ENCODE measurements at regions not wholly inside any gene's neighbourhood (a gene's known extent, or its start where the extent isn't known, plus 50 kb on each side); places are given as distances from the start of the nearest gene placed in this dataset.

DNA sequence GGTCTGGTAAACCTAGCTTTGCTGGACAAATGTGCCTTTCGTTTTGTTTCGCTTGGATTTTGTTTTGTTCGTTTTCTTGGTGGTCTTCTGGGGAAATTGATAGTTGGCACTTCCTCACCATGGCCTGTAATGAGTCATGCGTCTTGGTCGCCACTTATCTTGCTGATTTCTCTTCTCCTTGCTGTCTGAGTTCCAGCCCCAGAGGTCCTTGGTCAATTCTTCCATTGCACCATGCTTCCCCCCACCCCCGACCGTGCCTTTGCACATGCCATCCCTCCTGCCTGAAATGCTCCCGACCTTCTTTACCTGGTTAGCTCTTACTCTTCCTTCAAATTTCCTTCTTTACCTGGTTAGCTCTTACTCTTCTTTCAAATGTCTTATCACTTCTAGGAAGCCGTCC, 168.7 kb upstream of the MSX2 start:
- Histone ChIP-seq H3K79me2 (ENCODE audit: control insufficient read depth in 1 of 2, insufficient read depth in 2 of 2, low read length in 2 of 2) (no peaks in the 10 kb centered on the region), H2AFZ (ENCODE audit: low read length) (no peak overlapping the region), H3K23ac (ENCODE audit: insufficient read length) (no peak overlapping the region), H3K27ac (ENCODE audit: low read depth, low read length) (no peak overlapping the region), H4K91ac (replicated peaks; ENCODE audit: insufficient read length, low read length) (no peak overlapping the region), H3K27me3 (replicated peaks in 1 of 4; ENCODE audit: control insufficient read depth in 3 of 4, extremely low read depth in 1 of 4, insufficient read depth in 3 of 4, low read length in 3 of 4) (no peaks in the 10 kb centered on the region), H2BK5ac (ENCODE audit: low read depth, low read length) (no peak overlapping the region), H3K56ac (replicated peaks; ENCODE audit: insufficient read length, low read depth, low read length) (no peak overlapping the region), H2AK5ac (ENCODE audit: low read depth, low read length) (no peak overlapping the region), H3K9ac (replicated peaks in 1 of 4; ENCODE audit: extremely low read depth in 1 of 4, low read depth in 3 of 4, low read length in 3 of 4) (no peak overlapping the region), H4K5ac (ENCODE audit: insufficient read length, low read depth, low read length) (no peak overlapping the region), H3K9me3 (ENCODE audit: insufficient read depth in 2 of 2, low read depth in 1 of 2, low read length in 1 of 2) (no peaks in the 10 kb centered on the region), H3K4me3 (ENCODE audit: extremely low read depth in 1 of 4, insufficient read depth in 2 of 4, low read depth in 3 of 4, low read length in 4 of 4) (no peak overlapping the region), H2BK12ac (ENCODE audit: low read depth, low read length) (no peak overlapping the region), H2BK120ac (replicated peaks; ENCODE audit: low read depth, low read length) (no peak overlapping the region), H3K18ac (ENCODE audit: extremely low read depth, low read length) (no peak overlapping the region), H3K4ac (replicated peaks; ENCODE audit: insufficient read length, low read depth, low read length) (no peak overlapping the region), H3K36me3 (ENCODE audit: control insufficient read depth in 2 of 4, insufficient read depth in 4 of 4, low read length in 3 of 4) (no peaks in the 10 kb centered on the region), H2BK20ac (ENCODE audit: low read length) (no peak overlapping the region), H2BK15ac (ENCODE audit: low read length) (no peak overlapping the region), H3K4me1 (replicated peaks in 1 of 4; ENCODE audit: control insufficient read depth in 3 of 4, insufficient read depth in 4 of 4, low read length in 3 of 4) (no peaks in the 10 kb centered on the region), H3K14ac (ENCODE audit: insufficient read length) (no peak overlapping the region), H3K23me2 (ENCODE audit: low read depth, low read length) (peaks cover 2% of the 10 kb centered on the region; the same call in 1 of the 2 replicates), H3K4me2 (ENCODE audit: insufficient read depth in 1 of 2, low read depth in 2 of 2, low read length in 2 of 2) (no peak overlapping the region), H4K20me1 (replicated peaks in 1 of 2; ENCODE audit: control insufficient read depth in 1 of 2, insufficient read depth in 2 of 2, low read length in 2 of 2) (no peaks in the 10 kb centered on the region), H3K79me1 (ENCODE audit: low read depth, low read length) (no peaks in the 10 kb centered on the region), H4K8ac (ENCODE audit: extremely low read depth, insufficient read depth, low read length) (no peak overlapping the region)
- ChIA-PET POLR2A (ENCODE audit: partially characterized antibody) (interaction anchor here (1.2 kb wide), 1 partner anchor 11 kb away, joined by 3 read pairs; no protein-coding TSS in a partner anchor), CTCF (ENCODE audit: partially characterized antibody) (interaction anchor here (0.8 to 1.4 kb wide), 2 partner anchors 10 to 136 kb away, joined by 3 to 4 read pairs; no protein-coding TSS in a partner anchor)
- 84% methylated on average over 9 of the region's 9 CpGs; no CpG with 5 or more reads in 1 of the 2 experiments for WGBS, 2 experiments (ENCODE audit: extremely low coverage in 1 of 2, insufficient coverage in 1 of 2, insufficient read length in 1 of 2, insufficient replicate concordance in 2 of 2, low coverage in 1 of 2, low lambda C conversion rate in 2 of 2, missing lambda C conversion rate in 1 of 2)
- DNase-seq (ENCODE audit: low read depth in 1 of 2, low spot score in 2 of 2) (no peak), FAIRE-seq (no peak)
- TF ChIP-seq BACH1 (IDR thresholded peaks at IDR 0.05; ENCODE audit: low read length) (no peak), POU5F1 (IDR thresholded peaks at IDR 0.05; ENCODE audit: low read depth, low read length) (no peak), JUN (IDR thresholded peaks at IDR 0.05; ENCODE audit: low read depth, low read length) (no peak), POLR2AphosphoS5 (IDR thresholded peaks at IDR 0.05; ENCODE audit: low read depth, low read length) (no peak), SIRT6 (IDR thresholded peaks at IDR 0.05; ENCODE audit: low read length) (no peak)
